Liver (tissue), 8 donors: ENCODE measurements at regions not wholly inside any gene's neighbourhood (a gene's known extent, or its start where the extent isn't known, plus 50 kb on each side); places are given as distances from the start of the nearest gene placed in this dataset.

ENCODE experiments used
- DNase-seq: peaks from one replicate; pipeline ENCODE4 v3.0.0-alpha.2; 2017; ENCODE audit warnings: low spot score
- H3K27ac ChIP-seq, 2 donors: one replicate each; pipeline ENCODE4 v1.7.0; 2013; ENCODE audit warnings: inconsistent platforms in 2 of 2, low read length in 2 of 2, control low read depth in 1 of 2, low read depth in 1 of 2, mild to moderate bottlenecking in 1 of 2
- H3K27me3 ChIP-seq, 4 donors: one replicate each; pipeline versions ENCODE4 v1.6.1 to v1.7.0; 2013; ENCODE audit warnings: low read length in 3 of 4, inconsistent platforms in 1 of 4, mild to moderate bottlenecking in 1 of 4, moderate library complexity in 1 of 4; ENCODE audit not compliant: control insufficient read depth in 4 of 4, insufficient read depth in 4 of 4
- H3K36me3 ChIP-seq, 4 donors: one replicate each; pipeline versions ENCODE4 v1.6.1 to v1.7.0; 2013; ENCODE audit warnings: low read length in 3 of 4, mild to moderate bottlenecking in 3 of 4, low read depth in 1 of 4, moderate library complexity in 1 of 4; ENCODE audit not compliant: control insufficient read depth in 4 of 4, insufficient read depth in 3 of 4
- H3K4me1 ChIP-seq, 4 donors: one replicate each; pipeline versions ENCODE4 v1.6.1 to v1.7.0; 2013; ENCODE audit warnings: low read length in 3 of 4, mild to moderate bottlenecking in 3 of 4, moderate library complexity in 1 of 4; ENCODE audit not compliant: control insufficient read depth in 4 of 4, insufficient read depth in 4 of 4
- H3K4me3 ChIP-seq, 3 donors: one replicate each; pipeline versions ENCODE4 v1.6.1 to v1.7.0; 2013; ENCODE audit warnings: low read length in 3 of 3, control low read depth in 1 of 3, low read depth in 1 of 3, mild to moderate bottlenecking in 1 of 3
- H3K9ac ChIP-seq, 2 donors: one replicate each; pipeline ENCODE4 v1.7.0; 2013; ENCODE audit warnings: low read length in 2 of 2, mild to moderate bottlenecking in 2 of 2, moderate library complexity in 2 of 2, control low read depth in 1 of 2, low read depth in 1 of 2
- H3K9me3 ChIP-seq, 4 donors: one replicate each; pipeline versions ENCODE4 v1.6.1 to v1.7.0; 2013; ENCODE audit warnings: low read length in 3 of 4; ENCODE audit not compliant: control insufficient read depth in 4 of 4
- FOXA1 ChIP-seq: IDR thresholded peaks from 2 replicates; pipeline ENCODE4 v1.6.1; 2016; ENCODE audit warnings: antibody characterized with exemption
- FOXA2 ChIP-seq: IDR thresholded peaks from 2 replicates; pipeline ENCODE4 v1.6.1; 2016; ENCODE audit warnings: antibody characterized with exemption
- HNF4A ChIP-seq, 2 donors: conservative IDR thresholded peaks; 2 replicates each; pipeline ENCODE4 v1.6.1; 2016; ENCODE audit warnings: antibody characterized with exemption in 2 of 2, mild to moderate bottlenecking in 2 of 2
- HNF4G ChIP-seq: IDR thresholded peaks from 2 replicates; pipeline ENCODE4 v1.6.1; 2016; ENCODE audit warnings: antibody characterized with exemption
- JUND ChIP-seq, 2 donors: IDR thresholded peaks; 2 replicates each; pipeline ENCODE4 v1.6.1; 2016; ENCODE audit warnings: antibody characterized with exemption in 2 of 2
- RXRA ChIP-seq, 2 donors: IDR thresholded peaks; 2 replicates each; pipeline ENCODE4 v1.6.1; 2017 to 2018; ENCODE audit warnings: antibody characterized with exemption in 2 of 2, mild to moderate bottlenecking in 1 of 2
- SP1 ChIP-seq: IDR thresholded peaks from 2 replicates; pipeline ENCODE4 v1.6.1; 2018; ENCODE audit warnings: antibody characterized with exemption, mild to moderate bottlenecking
- YY1 ChIP-seq: IDR thresholded peaks from 2 replicates; pipeline ENCODE4 v1.6.1; 2016; ENCODE audit warnings: antibody characterized with exemption, mild to moderate bottlenecking
- WGBS: extraction: QIAGEN DNeasy Blood & Tissue Kit; methylation state at CpG from one replicate; pipeline ENCODE4 v1.1.7; 2013; 5-methylcytosine and 5-hydroxymethylcytosine counted together
- TF ChIP-seq, protein P1 (sequence below): IDR thresholded peaks from 2 replicates; pipeline ENCODE4 v1.6.1; 2016; ENCODE audit warnings: antibody characterized with exemption
- TF ChIP-seq, protein P2 (sequence below): IDR thresholded peaks from 2 replicates; pipeline ENCODE4 v1.6.1; 2016; ENCODE audit warnings: antibody characterized with exemption, mild to moderate bottlenecking
- TF ChIP-seq, protein P3 (sequence below): fragments of 150-350 bp; IDR thresholded peaks from 2 replicates; pipeline ENCODE4 v1.5.1; 2017; ENCODE audit warnings: improper control_type of control experiment, low read depth, low read length; ENCODE audit not compliant: missing input control
- donor health status: healthy.
- donor health status: healthy.
- donor health status: healthy.
- donor health status: healthy.
- donor health status: healthy.

DNA sequence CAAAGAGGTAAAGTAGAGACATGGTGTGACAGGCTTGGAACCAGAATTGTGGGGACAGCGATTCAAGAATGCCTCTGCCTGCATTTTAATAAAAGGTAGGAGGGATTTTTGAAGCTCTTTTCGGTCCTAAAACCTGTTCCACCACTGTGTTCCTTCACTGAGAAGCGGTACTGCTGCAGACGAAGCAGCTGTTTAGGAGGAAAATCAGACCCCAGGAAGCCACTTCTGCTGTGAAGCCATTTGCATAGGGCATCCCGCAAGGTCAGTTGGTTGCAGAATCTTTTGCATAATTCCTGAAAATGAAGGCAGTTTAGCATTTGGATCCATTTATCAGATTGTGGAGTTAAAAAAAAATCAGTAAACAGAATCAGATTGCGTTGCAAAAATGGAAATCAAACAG is 183.3 kb upstream of the PRKCQ start:
- no peaks in the 10 kb centered on the region for H3K4me1 ChIP-seq
- no peak overlapping the region for H3K27ac ChIP-seq
- H3K27me3 ChIP-seq = peaks cover 0 to 5% (median 0%) of the 10 kb centered on the region in 4 donors
- H3K4me3 ChIP-seq = no peak overlapping the region
- H3K9ac ChIP-seq = no peak overlapping the region
- no peaks in the 10 kb centered on the region for H3K36me3 ChIP-seq
- DNase-seq = no peak
- WGBS = 40% methylated on average over 6 of the region's 6 CpGs
- no peak for TF ChIP-seq FOXA2
- TF ChIP-seq HNF4A (conservative IDR thresholded peaks at IDR 0.05) = no peak
- no peak for TF ChIP-seq SP1
- no peak for TF ChIP-seq FOXA1
- no peak for TF ChIP-seq HNF4G
- TF ChIP-seq RXRA (IDR thresholded peaks at IDR 0.05) = no peak
- no peak for TF ChIP-seq YY1
- TF ChIP-seq JUND (IDR thresholded peaks at IDR 0.05) = no peak
- TF ChIP-seq, protein P1, sequence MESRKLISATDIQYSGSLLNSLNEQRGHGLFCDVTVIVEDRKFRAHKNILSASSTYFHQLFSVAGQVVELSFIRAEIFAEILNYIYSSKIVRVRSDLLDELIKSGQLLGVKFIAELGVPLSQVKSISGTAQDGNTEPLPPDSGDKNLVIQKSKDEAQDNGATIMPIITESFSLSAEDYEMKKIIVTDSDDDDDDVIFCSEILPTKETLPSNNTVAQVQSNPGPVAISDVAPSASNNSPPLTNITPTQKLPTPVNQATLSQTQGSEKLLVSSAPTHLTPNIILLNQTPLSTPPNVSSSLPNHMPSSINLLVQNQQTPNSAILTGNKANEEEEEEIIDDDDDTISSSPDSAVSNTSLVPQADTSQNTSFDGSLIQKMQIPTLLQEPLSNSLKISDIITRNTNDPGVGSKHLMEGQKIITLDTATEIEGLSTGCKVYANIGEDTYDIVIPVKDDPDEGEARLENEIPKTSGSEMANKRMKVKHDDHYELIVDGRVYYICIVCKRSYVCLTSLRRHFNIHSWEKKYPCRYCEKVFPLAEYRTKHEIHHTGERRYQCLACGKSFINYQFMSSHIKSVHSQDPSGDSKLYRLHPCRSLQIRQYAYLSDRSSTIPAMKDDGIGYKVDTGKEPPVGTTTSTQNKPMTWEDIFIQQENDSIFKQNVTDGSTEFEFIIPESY = no peak
- H3K9me3 ChIP-seq = no peaks in the 10 kb centered on the region

DNA sequence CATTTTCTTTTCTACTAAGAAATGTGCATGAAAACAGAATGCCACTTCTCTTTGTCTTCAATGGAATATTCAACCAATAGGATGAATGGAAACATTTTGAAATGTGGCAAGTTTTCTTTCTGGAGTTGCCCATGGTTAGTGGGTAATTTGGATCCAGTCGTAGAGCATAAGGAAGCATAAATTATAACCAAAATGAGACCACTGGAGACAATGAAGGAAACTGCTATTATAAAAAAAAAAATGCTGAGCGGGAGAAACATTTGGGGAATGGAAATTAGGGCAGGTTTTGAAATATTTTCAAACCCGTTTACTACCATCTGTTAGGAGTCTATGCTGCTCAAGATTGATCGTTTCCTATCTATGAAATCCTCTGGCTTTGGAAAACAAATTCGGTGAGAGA is 182.9 kb upstream of the PRKCQ start:
- Histone ChIP-seq H3K27me3 (peaks cover 0 to 5% (median 0%) of the 10 kb centered on the region in 4 donors), H3K9ac (no peak overlapping the region), H3K27ac (no peak overlapping the region), H3K4me3 (no peak overlapping the region), H3K9me3 (no peaks in the 10 kb centered on the region), H3K4me1 (no peaks in the 10 kb centered on the region), H3K36me3 (no peaks in the 10 kb centered on the region)
- TF ChIP-seq HNF4A (conservative IDR thresholded peaks at IDR 0.05) = no peak
- TF ChIP-seq, protein P2, sequence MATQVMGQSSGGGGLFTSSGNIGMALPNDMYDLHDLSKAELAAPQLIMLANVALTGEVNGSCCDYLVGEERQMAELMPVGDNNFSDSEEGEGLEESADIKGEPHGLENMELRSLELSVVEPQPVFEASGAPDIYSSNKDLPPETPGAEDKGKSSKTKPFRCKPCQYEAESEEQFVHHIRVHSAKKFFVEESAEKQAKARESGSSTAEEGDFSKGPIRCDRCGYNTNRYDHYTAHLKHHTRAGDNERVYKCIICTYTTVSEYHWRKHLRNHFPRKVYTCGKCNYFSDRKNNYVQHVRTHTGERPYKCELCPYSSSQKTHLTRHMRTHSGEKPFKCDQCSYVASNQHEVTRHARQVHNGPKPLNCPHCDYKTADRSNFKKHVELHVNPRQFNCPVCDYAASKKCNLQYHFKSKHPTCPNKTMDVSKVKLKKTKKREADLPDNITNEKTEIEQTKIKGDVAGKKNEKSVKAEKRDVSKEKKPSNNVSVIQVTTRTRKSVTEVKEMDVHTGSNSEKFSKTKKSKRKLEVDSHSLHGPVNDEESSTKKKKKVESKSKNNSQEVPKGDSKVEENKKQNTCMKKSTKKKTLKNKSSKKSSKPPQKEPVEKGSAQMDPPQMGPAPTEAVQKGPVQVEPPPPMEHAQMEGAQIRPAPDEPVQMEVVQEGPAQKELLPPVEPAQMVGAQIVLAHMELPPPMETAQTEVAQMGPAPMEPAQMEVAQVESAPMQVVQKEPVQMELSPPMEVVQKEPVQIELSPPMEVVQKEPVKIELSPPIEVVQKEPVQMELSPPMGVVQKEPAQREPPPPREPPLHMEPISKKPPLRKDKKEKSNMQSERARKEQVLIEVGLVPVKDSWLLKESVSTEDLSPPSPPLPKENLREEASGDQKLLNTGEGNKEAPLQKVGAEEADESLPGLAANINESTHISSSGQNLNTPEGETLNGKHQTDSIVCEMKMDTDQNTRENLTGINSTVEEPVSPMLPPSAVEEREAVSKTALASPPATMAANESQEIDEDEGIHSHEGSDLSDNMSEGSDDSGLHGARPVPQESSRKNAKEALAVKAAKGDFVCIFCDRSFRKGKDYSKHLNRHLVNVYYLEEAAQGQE = no peak
- TF ChIP-seq HNF4G = no peak
- TF ChIP-seq, protein P3, sequence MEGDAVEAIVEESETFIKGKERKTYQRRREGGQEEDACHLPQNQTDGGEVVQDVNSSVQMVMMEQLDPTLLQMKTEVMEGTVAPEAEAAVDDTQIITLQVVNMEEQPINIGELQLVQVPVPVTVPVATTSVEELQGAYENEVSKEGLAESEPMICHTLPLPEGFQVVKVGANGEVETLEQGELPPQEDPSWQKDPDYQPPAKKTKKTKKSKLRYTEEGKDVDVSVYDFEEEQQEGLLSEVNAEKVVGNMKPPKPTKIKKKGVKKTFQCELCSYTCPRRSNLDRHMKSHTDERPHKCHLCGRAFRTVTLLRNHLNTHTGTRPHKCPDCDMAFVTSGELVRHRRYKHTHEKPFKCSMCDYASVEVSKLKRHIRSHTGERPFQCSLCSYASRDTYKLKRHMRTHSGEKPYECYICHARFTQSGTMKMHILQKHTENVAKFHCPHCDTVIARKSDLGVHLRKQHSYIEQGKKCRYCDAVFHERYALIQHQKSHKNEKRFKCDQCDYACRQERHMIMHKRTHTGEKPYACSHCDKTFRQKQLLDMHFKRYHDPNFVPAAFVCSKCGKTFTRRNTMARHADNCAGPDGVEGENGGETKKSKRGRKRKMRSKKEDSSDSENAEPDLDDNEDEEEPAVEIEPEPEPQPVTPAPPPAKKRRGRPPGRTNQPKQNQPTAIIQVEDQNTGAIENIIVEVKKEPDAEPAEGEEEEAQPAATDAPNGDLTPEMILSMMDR = no peak
- TF ChIP-seq, protein P1 = no peak
- 50% methylated on average over 5 of the region's 5 CpGs for WGBS
- DNase-seq = no peak
